ENCODE measurements at regions not wholly inside any gene's neighbourhood (a gene's known extent, or its start where the extent isn't known, plus 50 kb on each side); places are given as distances from the start of the nearest gene placed in this dataset.

- WGBS, 2 donors = 80 to 85% methylated on average over 1 of the region's 1 CpG
These were observed 134.5 kb upstream of the ZNF804A start for GRCh38 chr2:184463866-184464248.

GRCh38 chr2:184468826-184469225 lies 129.5 kb upstream of the ZNF804A start:
- Histone ChIP-seq H3K4me3 (replicated peaks in 1 of 3) (no peak overlapping the region), H3K27me3 (no peaks in the 10 kb centered on the region), H3K36me3 (no peaks in the 10 kb centered on the region), H3K4me1 (no peaks in the 10 kb centered on the region), H3K9me3 (no peaks in the 10 kb centered on the region), H3K27ac (no peak overlapping the region)
- intact Hi-C loops (cut with DNase I) = no loop called here
- no peak for DNase-seq
- TF ChIP-seq POLR2A (IDR thresholded peaks at IDR 0.05) (no peak), CTCF (IDR thresholded peaks at IDR 0.05) (no peak)
- 73 to 89% methylated on average over 3 of the region's 3 CpGs for WGBS, 2 donors

More at GRCh38 chr2:184463866-184464248, 134.5 kb upstream of the ZNF804A start:
- no peak overlapping the region for H3K4me3 ChIP-seq (replicated peaks in 1 of 3)
- H3K27ac ChIP-seq = no peak overlapping the region
- no peaks in the 10 kb centered on the region for H3K4me1 ChIP-seq
- no peaks in the 10 kb centered on the region for H3K27me3 ChIP-seq
- no peak for TF ChIP-seq POLR2A (IDR thresholded peaks at IDR 0.05)
- no peak for TF ChIP-seq CTCF (IDR thresholded peaks at IDR 0.05)
- no peak for DNase-seq
- no peaks in the 10 kb centered on the region for H3K9me3 ChIP-seq
- H3K36me3 ChIP-seq = no peaks in the 10 kb centered on the region
- intact Hi-C loops (cut with DNase I) = no loop called here

GRCh38 chr2:184472481-184472880 lies 125.8 kb upstream of the ZNF804A start:
- H3K9me3 ChIP-seq = no peaks in the 10 kb centered on the region
- H3K4me3 ChIP-seq (replicated peaks in 1 of 3) = no peak overlapping the region
- 80 to 81% methylated on average over 1 of the region's 1 CpG for WGBS, 2 donors
- intact Hi-C loops (cut with DNase I) = no loop called here
- no peak for DNase-seq
- no peaks in the 10 kb centered on the region for H3K27me3 ChIP-seq
- H3K4me1 ChIP-seq = no peaks in the 10 kb centered on the region
- H3K36me3 ChIP-seq = no peaks in the 10 kb centered on the region
- no peak overlapping the region for H3K27ac ChIP-seq
- no peak for TF ChIP-seq CTCF (IDR thresholded peaks at IDR 0.05)
- no peak for TF ChIP-seq POLR2A (IDR thresholded peaks at IDR 0.05)

GRCh38 chr2:184481865-184482264 lies 116.5 kb upstream of the ZNF804A start:
- H3K27me3 ChIP-seq = no peaks in the 10 kb centered on the region
- no peak for DNase-seq
- H3K4me3 ChIP-seq (replicated peaks in 1 of 3) = no peak overlapping the region
- intact Hi-C loops (cut with DNase I) = no loop called here
- no peaks in the 10 kb centered on the region for H3K9me3 ChIP-seq
- no peaks in the 10 kb centered on the region for H3K4me1 ChIP-seq
- H3K36me3 ChIP-seq = no peaks in the 10 kb centered on the region
- no peak overlapping the region for H3K27ac ChIP-seq
- WGBS, 2 donors = 41 to 43% methylated on average over 1 of the region's 1 CpG
- TF ChIP-seq POLR2A (IDR thresholded peaks at IDR 0.05) = no peak
- no peak for TF ChIP-seq CTCF (IDR thresholded peaks at IDR 0.05)

- DNase-seq = no peak
- Histone ChIP-seq H3K27me3 (no peaks in the 10 kb centered on the region), H3K4me1 (no peaks in the 10 kb centered on the region), H3K4me3 (replicated peaks in 1 of 3) (no peak overlapping the region), H3K9me3 (no peaks in the 10 kb centered on the region), H3K27ac (no peak overlapping the region), H3K36me3 (no peaks in the 10 kb centered on the region)
- WGBS, 2 donors = 69 to 81% methylated on average over 2 of the region's 2 CpGs
- intact Hi-C loops (cut with DNase I) = no loop called here
- no peak for TF ChIP-seq CTCF (IDR thresholded peaks at IDR 0.05)
- TF ChIP-seq POLR2A (IDR thresholded peaks at IDR 0.05) = no peak
These were observed 99.4 kb upstream of the ZNF804A start for GRCh38 chr2:184498936-184499335.

Measured in thyroid gland (tissue), 4 donors.